Right lobe of liver (tissue), 4 donors: ENCODE measurements at regions not wholly inside any gene's neighbourhood (a gene's known extent, or its start where the extent isn't known, plus 50 kb on each side); places are given as distances from the start of the nearest gene placed in this dataset.

Source experiments
- POLR2A ChIP-seq: fragments of 450-650 bp; IDR thresholded peaks from one replicate; pipeline ENCODE4 v1.6.1; 2017; ENCODE audit warnings: antibody characterized with exemption, mild to moderate bottlenecking
- TF ChIP-seq, protein P1 (sequence below), 4 donors: fragments of 200-600 bp in 3 of 4; fragments of 450-650 bp in 1 of 4; IDR thresholded peaks; one replicate each; pipeline versions ENCODE4 v1.5.1 to v1.8.0; 2016 to 2022; ENCODE audit warnings: antibody characterized with exemption in 4 of 4, mild to moderate bottlenecking in 2 of 4
- donor health status: DM: no; HTN: no; CAD: no.
- donor health status: DM: no; HTN: no; CAD: no.
- donor health status: DM: no; HTN: yes; CAD: no.

DNA sequence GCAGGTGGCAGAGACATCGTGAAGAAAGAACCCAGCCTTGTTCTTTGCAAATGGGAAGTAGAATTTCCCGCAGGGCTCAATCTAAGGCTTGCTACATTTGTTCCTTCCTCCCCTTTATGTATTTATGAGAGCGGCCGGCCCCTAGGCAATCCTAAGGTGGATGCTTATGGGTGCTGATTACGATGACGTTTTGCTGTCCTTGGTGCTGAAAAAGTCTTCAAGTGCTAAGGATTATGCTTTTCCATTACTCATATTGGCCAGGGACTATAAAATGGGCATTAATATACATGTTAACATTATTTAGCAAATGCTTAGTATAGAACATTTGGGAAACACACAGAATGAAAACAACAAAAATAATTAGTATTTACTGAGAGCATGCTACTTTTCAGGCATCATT, 313.3 kb upstream of the XYLT1 start:
- TF ChIP-seq, protein P1, sequence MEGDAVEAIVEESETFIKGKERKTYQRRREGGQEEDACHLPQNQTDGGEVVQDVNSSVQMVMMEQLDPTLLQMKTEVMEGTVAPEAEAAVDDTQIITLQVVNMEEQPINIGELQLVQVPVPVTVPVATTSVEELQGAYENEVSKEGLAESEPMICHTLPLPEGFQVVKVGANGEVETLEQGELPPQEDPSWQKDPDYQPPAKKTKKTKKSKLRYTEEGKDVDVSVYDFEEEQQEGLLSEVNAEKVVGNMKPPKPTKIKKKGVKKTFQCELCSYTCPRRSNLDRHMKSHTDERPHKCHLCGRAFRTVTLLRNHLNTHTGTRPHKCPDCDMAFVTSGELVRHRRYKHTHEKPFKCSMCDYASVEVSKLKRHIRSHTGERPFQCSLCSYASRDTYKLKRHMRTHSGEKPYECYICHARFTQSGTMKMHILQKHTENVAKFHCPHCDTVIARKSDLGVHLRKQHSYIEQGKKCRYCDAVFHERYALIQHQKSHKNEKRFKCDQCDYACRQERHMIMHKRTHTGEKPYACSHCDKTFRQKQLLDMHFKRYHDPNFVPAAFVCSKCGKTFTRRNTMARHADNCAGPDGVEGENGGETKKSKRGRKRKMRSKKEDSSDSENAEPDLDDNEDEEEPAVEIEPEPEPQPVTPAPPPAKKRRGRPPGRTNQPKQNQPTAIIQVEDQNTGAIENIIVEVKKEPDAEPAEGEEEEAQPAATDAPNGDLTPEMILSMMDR (IDR thresholded peaks at IDR 0.05): no peak
- TF ChIP-seq POLR2A: no peak
